Colonic mucosa (tissue), 4 donors: ENCODE measurements at regions not wholly inside any gene's neighbourhood (a gene's known extent, or its start where the extent isn't known, plus 50 kb on each side); places are given as distances from the start of the nearest gene placed in this dataset.

ENCODE experiments used
- DNase-seq: peaks from one replicate; pipeline ENCODE4 v3.0.0-alpha.2; 2020
- H3K27ac ChIP-seq: fragments of 200-600 bp; one replicate; pipeline ENCODE4 v1.8.0; 2021
- H3K27me3 ChIP-seq: fragments of 200-600 bp; one replicate; pipeline ENCODE4 v1.8.0; 2021
- H3K36me3 ChIP-seq: fragments of 200-600 bp; one replicate; pipeline ENCODE4 v1.8.0; 2021
- H3K4me1 ChIP-seq: fragments of 200-600 bp; one replicate; pipeline ENCODE4 v1.8.0; 2021; ENCODE audit warnings: mild to moderate bottlenecking
- H3K4me3 ChIP-seq: fragments of 200-600 bp; one replicate; pipeline ENCODE4 v1.8.0; 2021
- H3K9ac ChIP-seq, 2 donors: one replicate each; pipeline ENCODE4 v1.7.0; 2013; ENCODE audit warnings: control low read depth in 2 of 2, low read depth in 2 of 2, low read length in 2 of 2
- H3K9me3 ChIP-seq: fragments of 200-600 bp; one replicate; pipeline ENCODE4 v1.8.0; 2021
- intact Hi-C: fragments of 100-400 bp; cut with DNase I; formaldehyde crosslinking; loops from one replicate; pipeline ENCODE4 v1.14.1; 2022
- TF ChIP-seq, protein P1 (sequence below): fragments of 200-600 bp; IDR thresholded peaks from one replicate; pipeline ENCODE4 v1.8.0; 2022; ENCODE audit warnings: antibody characterized with exemption, mild to moderate bottlenecking
- donor health status: healthy.
- donor health status: DM: no; HTN: no; CAD: no.
- donor health status: DM: no; HTN: no; CAD: no.

DNA sequence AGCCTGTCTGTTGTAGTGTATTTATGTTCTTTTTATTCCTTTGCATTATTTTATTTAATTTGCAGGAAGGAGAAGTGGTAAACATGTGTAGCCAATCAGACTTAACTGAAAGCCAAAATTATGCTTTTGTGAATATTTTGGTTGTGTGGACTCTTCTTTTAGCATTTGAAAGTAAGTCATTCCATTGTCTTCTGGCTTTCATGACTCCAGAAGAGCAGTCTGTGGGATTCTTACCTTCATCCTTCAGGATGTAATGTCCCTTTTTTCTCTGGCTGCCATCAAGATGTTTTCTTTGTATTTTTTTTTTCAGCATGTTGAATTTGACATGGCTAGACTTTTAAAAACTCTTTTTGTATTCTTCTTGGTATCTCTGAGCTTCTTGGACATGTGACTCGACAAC is 895.2 kb upstream of the ZEB2 start:
- no peak for DNase-seq
- Histone ChIP-seq H3K9me3 (no peaks in the 10 kb centered on the region), H3K4me1 (no peaks in the 10 kb centered on the region), H3K9ac (no peak overlapping the region), H3K4me3 (no peak overlapping the region), H3K27ac (no peak overlapping the region), H3K36me3 (no peaks in the 10 kb centered on the region), H3K27me3 (no peaks in the 10 kb centered on the region)
- intact Hi-C loops, result no loop called here
- TF ChIP-seq, protein P1, sequence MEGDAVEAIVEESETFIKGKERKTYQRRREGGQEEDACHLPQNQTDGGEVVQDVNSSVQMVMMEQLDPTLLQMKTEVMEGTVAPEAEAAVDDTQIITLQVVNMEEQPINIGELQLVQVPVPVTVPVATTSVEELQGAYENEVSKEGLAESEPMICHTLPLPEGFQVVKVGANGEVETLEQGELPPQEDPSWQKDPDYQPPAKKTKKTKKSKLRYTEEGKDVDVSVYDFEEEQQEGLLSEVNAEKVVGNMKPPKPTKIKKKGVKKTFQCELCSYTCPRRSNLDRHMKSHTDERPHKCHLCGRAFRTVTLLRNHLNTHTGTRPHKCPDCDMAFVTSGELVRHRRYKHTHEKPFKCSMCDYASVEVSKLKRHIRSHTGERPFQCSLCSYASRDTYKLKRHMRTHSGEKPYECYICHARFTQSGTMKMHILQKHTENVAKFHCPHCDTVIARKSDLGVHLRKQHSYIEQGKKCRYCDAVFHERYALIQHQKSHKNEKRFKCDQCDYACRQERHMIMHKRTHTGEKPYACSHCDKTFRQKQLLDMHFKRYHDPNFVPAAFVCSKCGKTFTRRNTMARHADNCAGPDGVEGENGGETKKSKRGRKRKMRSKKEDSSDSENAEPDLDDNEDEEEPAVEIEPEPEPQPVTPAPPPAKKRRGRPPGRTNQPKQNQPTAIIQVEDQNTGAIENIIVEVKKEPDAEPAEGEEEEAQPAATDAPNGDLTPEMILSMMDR, result no peak

DNA sequence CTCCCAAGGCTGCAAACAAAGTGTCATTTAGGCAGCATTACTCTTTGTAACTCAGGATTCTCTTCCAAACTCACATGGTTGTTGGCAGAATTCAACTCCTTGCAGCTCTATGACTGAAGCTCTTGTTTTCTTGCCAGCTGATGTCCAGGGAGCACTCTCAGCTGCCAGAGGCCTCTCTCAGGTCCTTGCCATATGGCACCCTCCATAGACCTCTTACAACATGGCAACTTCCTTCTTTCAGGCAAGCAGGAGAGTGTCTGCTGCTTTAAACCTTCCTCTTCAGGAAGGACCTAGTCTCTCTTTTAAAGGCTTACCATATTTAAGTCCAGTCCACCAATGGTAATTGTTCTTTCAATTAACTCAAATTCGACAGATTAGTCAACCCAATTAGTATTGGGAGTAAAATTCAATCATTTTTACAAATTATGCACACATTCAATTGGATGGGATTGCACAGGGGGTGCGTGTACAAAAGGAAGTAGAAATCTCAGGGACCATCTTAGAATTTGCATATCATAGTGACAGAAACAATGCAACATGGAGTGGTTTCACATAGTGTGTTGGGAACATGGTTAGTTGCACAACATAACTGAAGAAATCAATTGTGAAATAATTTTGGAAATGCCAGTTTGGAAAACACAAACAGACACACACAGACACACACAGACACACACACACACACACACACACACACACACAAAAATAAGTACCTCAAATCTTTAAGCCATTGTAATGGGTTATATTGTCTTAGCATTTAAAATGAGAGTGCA is 893.5 kb upstream of the ZEB2 start:
- DNase-seq, result no peak
- Histone ChIP-seq H3K27me3 (no peaks in the 10 kb centered on the region), H3K4me1 (no peaks in the 10 kb centered on the region), H3K36me3 (no peaks in the 10 kb centered on the region), H3K4me3 (no peak overlapping the region), H3K9ac (no peak overlapping the region), H3K9me3 (no peaks in the 10 kb centered on the region), H3K27ac (no peak overlapping the region)
- intact Hi-C loops, result no loop called here
- TF ChIP-seq, protein P1, result no peak

DNA sequence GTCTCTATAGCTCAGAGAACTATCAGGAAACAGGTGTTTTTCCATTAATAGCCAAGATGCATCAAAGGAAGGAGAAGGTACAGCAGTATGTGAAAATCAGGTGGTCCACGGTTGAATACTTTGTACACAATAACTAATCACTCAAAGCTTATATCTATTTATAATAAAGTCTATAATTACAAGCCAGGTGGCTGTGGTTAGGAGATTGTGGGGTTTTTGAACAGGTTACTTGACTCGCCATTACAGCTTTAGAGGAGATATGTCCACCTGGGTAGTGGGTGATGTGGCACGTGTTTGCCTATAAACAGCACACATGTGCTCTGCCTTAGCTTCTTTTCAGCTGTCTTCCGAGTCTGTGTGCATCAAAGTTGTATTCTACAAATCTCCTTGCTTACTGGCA is 892.2 kb upstream of the ZEB2 start:
- TF ChIP-seq, protein P1, result no peak
- intact Hi-C loops, result no loop called here
- Histone ChIP-seq H3K27me3 (no peaks in the 10 kb centered on the region), H3K27ac (no peak overlapping the region), H3K4me1 (no peaks in the 10 kb centered on the region), H3K36me3 (no peaks in the 10 kb centered on the region), H3K4me3 (no peak overlapping the region), H3K9ac (no peak overlapping the region), H3K9me3 (no peaks in the 10 kb centered on the region)
- no peak for DNase-seq

DNA sequence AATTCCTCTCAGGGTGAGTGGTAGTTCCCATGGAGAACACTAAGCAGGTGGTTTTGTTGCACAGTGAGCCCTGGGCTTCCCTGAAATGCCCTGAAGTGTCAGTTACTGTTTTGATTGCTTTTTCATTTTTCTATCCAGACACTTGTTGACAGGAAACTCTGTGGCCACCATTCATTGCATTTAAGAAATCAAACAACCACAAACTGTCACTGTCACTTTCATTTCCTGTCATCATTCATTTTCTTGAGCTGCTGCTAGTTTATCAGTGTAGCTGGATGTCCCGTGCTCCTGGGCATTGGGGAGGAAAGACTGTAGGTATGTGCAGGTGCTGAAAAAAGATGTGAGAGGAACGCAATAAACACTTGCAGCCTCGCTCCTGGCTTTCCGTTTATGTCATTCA is 891.6 kb upstream of the ZEB2 start:
- intact Hi-C loops, result no loop called here
- no peaks in the 10 kb centered on the region for H3K36me3 ChIP-seq
- no peak overlapping the region for H3K27ac ChIP-seq
- no peaks in the 10 kb centered on the region for H3K9me3 ChIP-seq
- DNase-seq, result no peak
- no peak overlapping the region for H3K4me3 ChIP-seq
- TF ChIP-seq, protein P1, result no peak
- H3K4me1 ChIP-seq, result no peaks in the 10 kb centered on the region
- H3K9ac ChIP-seq, result no peak overlapping the region
- no peaks in the 10 kb centered on the region for H3K27me3 ChIP-seq

DNA sequence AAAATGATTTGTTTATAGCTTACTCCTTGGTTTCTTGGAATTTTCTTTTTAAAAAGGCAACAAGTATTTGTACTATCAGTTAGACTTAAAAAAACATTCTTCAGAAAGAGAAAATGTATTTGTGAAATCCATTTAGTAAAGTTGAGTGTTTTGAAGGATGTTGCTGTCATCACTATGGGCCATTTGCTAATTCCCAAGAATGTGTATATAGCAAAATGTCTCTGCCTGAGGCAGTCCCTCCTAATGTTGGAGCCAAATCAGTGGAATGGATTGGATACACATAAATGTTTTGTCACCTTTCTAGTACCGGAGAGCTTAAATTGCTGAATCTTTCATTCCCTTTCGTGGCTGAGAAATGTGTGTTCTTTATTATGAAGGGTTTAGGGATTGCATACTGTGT is 890.2 kb upstream of the ZEB2 start:
- TF ChIP-seq, protein P1, result no peak
- H3K9ac ChIP-seq, result no peak overlapping the region
- no peaks in the 10 kb centered on the region for H3K27me3 ChIP-seq
- intact Hi-C loops, result no loop called here
- no peak overlapping the region for H3K27ac ChIP-seq
- no peak overlapping the region for H3K4me3 ChIP-seq
- no peaks in the 10 kb centered on the region for H3K4me1 ChIP-seq
- no peaks in the 10 kb centered on the region for H3K9me3 ChIP-seq
- no peaks in the 10 kb centered on the region for H3K36me3 ChIP-seq
- no peak for DNase-seq
